GM19351 (cell line): ENCODE measurements at regions not wholly inside any gene's neighbourhood (a gene's known extent, or its start where the extent isn't known, plus 50 kb on each side); places are given as distances from the start of the nearest gene placed in this dataset.

Experiments
- ATAC-seq: cut with Tn5 transposase; IDR thresholded peaks from one replicate; pipeline ENCODE4 v1.9.1; 2021; ENCODE audit warnings: mild to moderate bottlenecking, moderate library complexity; ENCODE audit not compliant: unreplicated experiment

DNA sequence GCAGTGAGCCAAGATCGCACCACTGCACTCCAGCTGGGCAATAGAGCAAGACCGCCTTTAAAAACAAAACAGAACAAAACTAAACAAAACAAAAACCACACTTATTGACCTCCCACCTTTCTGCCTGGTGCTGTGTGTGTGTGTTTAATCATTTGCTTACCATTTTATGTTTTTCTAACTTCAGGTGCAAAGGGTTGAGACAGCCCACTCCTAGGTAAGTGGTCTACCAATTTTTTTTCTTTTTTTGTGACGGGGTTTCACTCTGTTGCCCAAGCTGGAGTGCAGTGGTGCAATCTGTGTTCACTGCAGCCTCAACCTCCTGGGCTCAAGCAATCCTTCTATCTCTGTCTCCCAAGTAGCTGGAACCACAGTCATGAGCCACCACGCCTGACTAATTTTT lies 65.8 kb downstream of the SALL1 start:
- no peak for ATAC-seq

DNA sequence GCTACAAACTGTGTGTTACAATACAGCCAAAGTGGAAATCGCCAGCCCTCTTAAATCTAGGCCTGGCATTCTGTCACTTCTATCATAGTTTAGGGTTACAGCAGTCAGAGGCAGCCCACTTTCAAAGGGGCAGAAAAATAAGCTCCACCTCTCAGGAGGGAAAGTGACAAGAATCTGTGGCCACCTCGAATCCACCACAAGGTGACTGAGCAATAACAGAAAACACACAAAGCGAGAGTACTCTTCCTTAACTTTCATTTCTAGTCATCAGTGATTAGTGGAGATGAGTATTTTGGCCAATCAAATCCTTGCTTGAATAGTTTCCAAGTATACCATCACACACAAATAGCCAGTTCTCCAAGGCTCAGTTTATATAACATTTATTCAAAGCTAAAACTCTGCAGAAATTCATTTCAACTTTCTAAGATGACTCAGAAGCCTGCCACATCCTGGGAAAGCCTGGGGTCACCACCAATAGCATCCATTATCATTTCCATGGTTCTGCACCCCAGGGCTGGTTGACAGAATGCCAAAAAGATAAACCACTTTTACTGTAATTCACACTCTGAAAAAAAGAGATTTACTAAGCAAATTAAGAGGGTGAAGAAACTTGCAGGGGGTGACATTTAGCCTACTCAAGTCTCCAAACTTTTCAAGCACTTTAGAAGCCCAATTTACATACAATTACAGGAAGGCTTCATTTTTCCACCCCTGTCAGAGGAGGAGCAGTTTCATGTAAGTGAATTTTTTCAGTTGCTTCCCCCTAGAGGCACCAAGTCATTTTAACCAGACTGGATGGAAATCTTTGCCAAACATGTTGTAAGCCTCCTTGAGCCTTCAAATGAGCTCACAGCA lies 66.8 kb downstream of the SALL1 start:
- no peak for ATAC-seq

DNA sequence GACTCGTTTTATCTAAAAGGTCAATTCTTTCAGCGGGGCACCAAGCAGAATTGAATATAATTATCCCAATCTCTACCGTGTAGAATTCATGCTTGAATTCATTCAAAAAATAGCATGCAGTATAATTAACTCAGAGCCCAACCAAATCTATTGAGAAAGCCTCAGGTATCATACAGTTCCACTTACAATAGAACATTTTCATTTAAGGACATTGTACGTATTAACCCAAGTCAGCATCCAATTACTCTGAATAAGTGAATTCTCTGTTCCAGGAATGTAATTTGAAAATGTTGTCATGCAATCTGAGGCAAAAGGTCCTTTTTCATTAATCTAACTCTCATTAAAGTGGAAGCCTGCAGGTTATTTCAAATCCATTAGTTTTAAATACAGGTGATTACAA lies 78.5 kb downstream of the SALL1 start:
- no peak for ATAC-seq

DNA sequence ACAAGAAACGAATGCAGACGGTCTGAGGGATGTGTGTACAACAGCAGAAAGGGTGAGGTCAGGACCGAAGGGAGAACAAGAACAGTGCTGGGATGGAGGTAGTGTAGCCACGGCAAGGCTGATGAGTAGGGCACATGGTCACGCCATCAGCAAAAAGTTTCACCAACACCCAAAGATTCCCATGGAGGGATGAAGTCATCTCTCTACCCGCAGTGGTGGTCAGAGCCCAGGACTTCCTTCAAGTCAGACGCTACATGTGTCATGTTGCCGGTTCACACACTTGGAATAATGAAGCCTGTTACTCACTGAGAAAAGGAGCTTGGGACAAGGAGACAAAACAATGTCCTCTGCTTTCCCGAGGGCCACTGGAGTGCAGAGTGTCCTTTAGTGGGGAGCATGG lies 79.7 kb downstream of the SALL1 start:
- ATAC-seq: no peak

DNA sequence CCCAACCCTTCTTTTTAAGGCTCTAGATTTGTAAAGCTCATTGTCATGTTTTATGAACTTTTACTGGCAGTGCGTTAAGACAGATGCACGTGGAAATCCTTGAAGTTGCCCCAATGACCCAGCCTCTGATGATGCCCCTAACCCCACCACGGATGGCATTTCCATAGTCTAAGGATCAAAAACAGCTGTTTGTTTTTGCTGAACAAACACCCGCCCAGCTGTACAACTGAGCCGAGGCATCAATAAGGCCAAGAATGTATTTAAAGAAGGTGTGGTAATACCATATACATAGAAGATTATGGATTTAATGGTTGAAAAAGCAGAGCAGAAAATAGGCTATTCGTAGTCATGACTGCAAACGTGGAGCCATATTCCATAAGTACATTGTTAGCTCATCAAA lies 83.7 kb downstream of the SALL1 start:
- no peak for ATAC-seq

DNA sequence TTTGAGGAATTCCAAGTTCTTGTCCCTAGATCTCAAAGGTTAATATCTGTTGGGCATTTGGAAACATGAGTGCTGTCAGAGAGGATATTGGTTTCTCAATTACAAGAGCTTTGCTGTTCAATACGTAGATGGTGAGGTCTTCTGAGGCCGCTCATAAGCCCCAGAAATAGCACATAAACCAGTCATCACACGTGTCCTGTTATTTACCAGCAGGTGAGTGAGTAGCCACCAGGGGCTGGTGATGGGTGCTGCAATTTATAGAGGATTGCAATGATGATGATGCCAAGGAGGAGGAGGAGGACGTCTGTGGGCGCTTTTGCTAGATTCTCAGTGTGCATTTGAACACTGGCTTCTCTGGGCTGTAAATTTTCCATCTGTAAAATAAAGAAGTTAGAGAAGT lies 89.0 kb downstream of the SALL1 start:
- no peak for ATAC-seq

DNA sequence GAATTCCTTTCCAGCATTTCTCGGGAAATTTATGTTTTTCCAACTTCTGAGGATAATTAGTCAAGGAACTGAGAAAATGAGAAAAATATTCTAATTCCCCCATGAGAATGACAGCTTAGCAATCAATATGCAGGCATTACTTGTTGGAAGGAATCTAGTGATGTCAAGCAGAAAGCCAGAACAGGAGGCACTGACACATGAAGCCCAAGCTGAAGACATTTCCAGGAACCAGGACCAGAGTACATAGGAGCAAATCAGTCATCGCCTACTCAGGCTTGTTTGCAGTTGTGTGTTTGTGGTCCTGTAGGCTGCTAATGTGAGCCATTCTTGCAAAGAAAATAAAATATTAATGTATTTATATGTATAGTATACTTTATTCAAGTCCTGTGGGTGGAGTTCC lies 89.7 kb downstream of the SALL1 start:
- no peak for ATAC-seq

DNA sequence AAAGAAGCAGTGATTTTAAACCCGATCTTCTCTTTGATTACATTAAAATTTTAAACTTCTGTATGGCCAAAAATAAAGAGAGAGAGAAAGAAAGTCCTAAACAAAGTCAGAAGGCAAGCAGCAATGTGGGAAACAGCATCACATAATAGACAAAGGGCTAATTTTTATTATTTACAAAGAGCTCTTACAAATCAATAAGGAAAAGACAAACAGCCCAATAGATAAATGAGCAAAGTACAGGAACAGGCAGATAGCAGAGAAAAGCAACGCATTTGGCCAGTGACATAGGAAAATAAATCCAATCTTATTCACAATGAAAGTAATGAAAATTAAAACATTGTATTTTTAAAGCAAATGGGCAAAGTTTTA lies 93.1 kb downstream of the SALL1 start:
- no peak for ATAC-seq

DNA sequence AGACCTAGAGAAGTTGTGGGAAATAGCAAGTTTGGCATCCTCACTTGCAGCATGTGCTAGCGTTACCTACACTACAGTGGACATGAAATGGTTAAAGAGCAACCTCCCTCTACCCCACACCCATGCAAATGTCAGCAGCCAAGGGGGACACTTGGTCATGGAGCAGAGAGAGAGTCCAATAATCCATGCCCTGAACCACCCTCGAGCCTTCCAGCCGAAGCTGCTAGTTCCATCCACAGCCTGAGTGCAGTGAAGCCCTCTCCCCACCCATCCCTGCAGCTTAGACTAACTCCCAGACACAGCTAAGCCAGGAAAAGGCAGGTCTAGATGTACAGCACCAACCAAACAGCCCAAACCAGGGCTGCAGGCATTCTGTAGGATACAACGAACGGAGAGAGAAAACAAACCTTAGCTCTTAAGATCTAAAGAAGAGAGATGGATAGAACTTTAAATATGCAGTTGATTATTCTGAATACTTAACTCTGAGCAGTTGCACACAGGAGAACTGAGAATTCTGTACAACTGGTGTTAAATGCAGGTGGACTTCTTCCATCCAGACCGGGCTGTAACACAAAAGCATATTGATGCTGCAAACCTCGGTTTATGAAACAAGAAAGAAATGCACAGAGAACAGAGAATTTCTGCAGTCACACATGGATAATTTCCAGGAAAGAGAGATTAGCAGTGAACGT lies 93.8 kb downstream of the SALL1 start:
- ATAC-seq: no peak

DNA sequence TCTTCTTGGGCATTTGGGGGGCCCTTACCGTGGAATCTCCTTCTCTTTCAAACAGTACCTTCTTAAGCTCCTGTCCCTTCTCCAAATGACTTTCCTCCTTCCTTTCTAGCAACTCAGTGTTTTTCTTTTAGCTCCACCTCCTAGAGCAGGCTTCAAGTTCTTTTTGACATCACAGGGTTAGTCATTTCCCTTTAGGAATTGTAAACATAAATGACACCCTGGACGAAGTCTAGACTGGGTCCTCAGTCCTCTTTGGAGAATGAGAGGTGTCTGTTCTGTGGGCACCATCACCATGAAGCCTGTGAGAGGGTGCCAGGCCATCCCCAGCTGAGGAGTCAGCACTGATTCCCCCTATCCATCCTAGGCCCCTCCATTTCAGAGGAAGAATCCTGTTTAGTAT lies 94.7 kb downstream of the SALL1 start:
- ATAC-seq: no peak

DNA sequence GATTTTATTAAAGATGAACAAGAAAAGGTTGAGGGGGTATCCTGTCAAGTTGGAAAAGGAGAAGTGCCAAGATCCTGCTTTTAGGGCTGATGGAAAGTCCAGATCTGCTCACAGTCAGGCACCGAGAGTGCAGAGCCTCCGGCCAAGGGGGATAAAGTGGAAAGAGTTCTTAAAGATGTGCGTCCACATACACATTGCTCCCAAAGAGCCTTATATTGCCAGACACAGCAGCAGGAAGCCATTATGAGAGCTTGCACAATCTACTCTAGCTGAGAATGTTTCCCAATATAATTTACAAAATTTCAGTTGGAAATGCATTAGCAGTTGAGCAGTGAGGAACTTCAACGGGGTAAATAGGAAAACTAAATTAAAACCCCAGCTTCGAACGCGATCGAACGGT lies 95.6 kb downstream of the SALL1 start:
- ATAC-seq: no peak

DNA sequence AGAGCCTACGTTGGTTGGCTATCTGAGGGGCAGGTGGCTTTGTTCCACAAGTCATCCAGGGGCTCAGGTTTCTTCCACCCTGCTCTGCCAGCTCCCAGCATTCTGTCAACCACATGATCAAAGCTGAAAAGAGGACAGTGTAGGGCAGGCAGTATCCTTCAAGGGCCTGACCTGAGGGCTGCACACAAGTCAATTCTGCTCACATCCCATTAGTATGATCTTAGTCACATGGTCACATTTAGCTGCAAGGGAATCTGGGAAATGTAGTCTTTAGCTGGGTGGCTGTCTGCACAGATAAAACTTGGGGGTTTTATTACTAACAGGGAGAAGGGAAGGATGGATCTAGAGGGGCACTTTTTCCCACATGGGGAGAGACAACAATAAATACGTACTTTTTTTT lies 97.3 kb downstream of the SALL1 start:
- ATAC-seq: no peak

DNA sequence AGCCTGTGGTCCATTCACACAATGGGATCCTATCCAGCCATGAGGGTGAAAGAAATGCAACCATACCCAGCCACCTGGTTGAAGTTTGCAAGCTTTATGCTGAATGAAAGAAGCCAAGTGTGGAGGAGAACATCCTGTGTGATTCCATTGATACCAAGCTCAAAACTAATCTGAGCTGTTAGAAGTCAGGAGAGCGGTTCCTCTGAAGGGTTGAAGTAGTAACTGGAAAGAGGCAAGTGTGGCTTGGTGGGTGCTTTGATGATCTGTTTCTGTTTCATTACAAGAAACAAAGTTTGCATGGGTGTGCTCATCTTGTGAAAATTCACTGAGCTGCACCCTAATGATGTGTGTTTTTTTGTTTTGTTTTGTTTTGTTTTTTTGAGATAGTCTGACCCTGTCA lies 99.4 kb downstream of the SALL1 start:
- no peak for ATAC-seq

DNA sequence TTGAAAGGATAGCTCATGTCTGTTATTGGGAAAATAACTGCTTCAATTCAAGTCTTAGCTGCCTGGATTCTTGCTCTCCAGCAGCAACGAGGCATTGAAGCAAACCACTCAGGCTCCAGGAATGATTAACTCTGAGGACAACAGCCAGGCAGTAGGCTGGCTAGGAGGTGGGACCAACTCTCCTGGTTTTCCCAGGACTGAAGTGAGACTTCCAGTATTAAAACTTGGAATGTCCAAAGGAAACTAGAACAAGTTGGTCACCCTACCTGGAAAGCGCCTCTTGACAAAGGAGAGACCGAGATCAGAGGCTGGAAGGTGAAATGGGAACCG lies 100.7 kb downstream of the SALL1 start:
- no peak for ATAC-seq

DNA sequence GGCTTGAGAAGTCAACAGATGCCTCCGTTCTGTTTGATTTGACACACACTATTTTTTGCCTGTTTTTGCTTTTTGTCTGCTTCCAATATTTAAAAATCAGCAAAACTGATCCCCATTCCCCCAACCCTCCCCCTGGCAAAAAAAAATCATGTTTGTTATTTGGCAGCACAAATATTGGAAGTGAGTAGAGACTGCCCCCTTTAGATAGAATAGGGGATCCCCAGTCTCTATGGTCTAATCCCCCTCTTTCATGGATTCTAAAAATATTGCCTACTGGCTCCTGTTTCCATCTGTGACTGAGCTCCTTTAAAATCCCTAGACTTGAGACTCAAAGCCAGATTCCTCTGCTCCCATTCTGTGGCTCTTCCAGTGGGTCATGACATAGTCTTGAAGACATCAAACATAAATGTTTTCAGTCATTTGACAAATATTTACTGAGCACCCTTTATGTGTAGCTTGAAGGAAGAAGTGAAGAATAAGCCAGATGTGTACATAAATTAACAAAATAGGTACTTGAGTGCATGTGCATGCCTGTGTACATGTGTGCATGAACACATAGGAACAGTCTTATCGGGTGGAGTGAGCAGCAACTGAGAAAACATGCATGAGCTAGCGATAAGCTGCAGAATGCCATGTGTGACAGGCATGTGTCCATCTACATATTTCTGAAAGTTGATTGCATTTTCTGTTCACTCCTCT lies 101.2 kb downstream of the SALL1 start:
- no peak for ATAC-seq

DNA sequence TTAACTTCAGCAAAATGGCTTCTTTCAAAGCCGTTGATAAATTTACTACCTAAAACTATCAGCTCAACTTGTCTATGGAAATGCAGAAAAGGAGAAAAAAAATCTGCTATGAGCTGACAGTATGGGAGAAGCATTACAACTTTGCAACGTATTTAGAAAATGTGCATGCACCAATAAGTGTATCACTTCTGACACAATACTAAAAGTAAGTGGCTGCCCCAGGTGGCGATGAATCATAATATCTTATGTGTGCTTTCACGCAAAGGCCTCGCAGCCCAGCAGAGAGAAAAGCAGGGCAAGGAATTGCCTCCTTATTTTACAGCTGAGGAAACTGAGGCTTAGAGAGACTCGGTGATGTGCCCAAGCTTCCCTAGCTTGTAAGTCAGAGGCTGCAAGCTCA lies 101.8 kb downstream of the SALL1 start:
- ATAC-seq: no peak

DNA sequence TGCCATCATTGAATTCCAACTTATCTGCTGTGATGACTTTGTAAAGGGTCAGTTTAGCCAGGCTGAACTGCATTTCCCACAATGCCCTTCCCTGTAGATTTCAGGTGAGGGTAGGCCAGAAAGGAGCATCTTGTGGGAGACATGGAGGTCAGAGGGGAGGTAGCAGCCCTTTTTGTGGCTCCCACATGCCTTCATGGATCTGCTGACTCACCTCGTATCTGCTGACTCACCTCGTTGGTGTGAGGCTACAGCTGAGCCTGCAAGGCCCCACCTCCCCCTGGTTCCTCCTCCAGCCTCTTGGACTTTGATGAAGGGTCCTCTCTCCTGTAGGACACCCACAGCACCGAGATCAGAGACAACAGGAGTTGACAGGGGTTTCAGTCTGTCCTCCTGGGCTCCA lies 102.5 kb downstream of the SALL1 start:
- no peak for ATAC-seq

DNA sequence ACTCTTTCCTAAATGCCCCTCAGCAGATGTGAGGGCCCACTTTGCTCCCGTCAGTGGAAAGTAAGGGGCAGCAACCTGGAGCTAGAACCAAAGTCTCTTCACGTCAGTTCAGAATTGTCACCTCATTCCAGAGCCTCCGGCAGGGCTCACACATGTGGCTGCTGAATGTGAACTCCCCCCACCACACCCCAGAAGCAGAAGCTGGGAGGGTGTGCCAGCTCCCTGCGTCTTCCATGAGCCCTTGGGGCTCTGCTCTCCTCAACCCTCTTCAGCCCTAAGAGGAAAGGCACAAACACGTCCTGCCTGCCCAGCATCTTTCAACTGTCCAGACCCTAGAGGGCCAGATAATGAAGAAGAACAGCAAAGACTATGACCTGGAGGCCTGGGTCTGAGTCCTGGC lies 105.3 kb downstream of the SALL1 start:
- ATAC-seq: no peak

DNA sequence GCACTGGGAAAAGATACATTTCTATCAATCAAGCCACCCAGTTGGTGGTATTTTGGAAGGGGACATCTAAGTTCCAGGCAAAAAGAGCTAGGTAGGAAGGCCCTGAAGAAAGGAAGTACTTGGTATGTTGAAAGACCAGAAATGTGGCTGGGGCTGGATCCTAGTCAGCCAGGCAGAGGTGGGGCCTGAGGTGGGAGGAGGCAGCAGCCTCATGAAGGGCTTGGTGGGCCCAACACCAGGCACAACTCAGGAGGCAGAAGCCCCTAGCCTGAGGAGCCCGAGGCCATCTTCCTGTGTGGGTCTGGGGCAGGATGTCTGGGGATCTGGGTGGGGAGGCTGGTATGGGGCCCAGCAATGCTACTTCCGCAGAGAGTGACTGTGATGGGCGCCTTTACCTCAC lies 105.9 kb downstream of the SALL1 start:
- ATAC-seq: no peak

DNA sequence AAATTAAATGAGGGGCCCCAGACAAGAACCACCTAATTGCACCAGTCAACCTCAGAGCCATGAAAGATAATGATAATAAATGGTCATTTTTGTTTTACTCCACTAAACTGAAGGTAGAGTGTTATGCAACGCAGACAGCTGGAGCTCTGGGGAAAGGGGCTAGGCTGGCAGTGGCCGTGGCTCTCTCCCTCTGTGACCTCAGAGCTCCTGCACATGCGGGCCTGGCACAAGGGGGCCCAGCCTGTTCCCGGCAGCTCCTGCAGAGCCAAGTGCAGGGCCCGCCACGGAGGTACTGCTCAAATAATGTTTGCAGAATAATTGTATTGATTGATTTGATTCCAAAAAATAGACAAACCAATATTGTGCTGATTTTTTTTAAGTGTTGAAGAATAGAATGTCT lies 109.5 kb downstream of the SALL1 start:
- ATAC-seq: no peak

DNA sequence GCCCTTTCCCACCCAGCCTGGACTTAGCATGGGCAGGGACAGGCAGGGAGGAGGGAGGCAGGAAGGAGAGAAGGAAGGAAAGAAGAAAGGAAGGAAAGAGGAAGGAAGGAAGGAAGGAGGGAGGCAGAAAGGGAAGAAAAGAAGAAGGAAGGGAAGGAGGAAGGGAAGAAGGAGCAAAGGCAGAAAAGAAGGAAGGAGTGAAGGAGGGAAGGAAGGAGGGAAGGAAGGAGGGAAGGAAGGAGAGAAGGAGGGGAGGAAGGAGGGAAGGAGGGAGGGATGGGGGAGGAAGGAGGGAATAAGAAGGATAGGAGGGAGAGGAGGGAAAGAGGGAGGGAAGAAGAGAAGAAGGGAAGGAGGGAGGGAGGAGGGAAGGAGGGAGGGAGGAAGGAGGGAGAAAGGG lies 110.4 kb downstream of the SALL1 start:
- no peak for ATAC-seq

DNA sequence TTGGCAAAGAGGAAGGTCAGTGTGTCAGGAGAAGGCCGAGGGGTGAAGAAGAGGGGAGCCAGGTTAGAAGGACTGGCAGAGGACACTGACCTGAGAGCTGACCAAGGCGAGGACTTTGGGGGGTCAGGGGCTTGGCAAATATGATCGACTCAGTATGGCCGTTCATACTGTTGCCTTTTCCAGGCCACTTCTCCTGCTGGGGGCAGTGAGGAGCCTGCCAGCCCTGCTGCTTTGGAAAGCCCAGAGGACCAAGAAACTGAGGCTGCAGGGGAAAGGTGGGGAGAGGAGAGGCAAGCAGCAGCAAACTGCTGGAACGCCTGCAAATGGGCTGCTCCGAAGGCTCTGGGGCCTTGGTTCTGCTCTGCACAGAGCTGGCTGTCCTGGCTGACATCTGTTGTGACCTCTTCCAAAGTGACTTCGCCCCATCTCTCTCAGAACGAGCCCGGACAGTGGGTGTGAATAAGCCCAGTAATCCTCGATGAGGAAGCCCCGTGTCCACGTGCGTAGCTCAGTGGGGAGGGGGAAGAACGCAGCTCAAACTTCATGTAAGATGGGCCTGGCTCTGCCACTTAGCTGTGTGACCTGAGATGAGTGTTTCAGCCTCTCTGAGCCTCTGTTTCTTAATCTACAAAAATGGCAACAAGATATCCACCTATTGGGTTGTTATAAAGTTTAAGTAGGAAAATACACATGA lies 111.3 kb downstream of the SALL1 start:
- ATAC-seq: no peak
